Colonic mucosa (tissue), 4 donors: ENCODE measurements at regions not wholly inside any gene's neighbourhood (a gene's known extent, or its start where the extent isn't known, plus 50 kb on each side); places are given as distances from the start of the nearest gene placed in this dataset.

Experiments
- DNase-seq: peaks from one replicate; pipeline ENCODE4 v3.0.0-alpha.2; 2020
- H3K27ac ChIP-seq: fragments of 200-600 bp; one replicate; pipeline ENCODE4 v1.8.0; 2021
- H3K27me3 ChIP-seq: fragments of 200-600 bp; one replicate; pipeline ENCODE4 v1.8.0; 2021
- H3K36me3 ChIP-seq: fragments of 200-600 bp; one replicate; pipeline ENCODE4 v1.8.0; 2021
- H3K4me1 ChIP-seq: fragments of 200-600 bp; one replicate; pipeline ENCODE4 v1.8.0; 2021; ENCODE audit warnings: mild to moderate bottlenecking
- H3K4me3 ChIP-seq: fragments of 200-600 bp; one replicate; pipeline ENCODE4 v1.8.0; 2021
- H3K9ac ChIP-seq, 2 donors: one replicate each; pipeline ENCODE4 v1.7.0; 2013; ENCODE audit warnings: control low read depth in 2 of 2, low read depth in 2 of 2, low read length in 2 of 2
- H3K9me3 ChIP-seq: fragments of 200-600 bp; one replicate; pipeline ENCODE4 v1.8.0; 2021
- CTCF ChIP-seq: fragments of 200-600 bp; IDR thresholded peaks from one replicate; pipeline ENCODE4 v1.8.0; 2022; ENCODE audit warnings: antibody characterized with exemption, mild to moderate bottlenecking
- intact Hi-C: fragments of 100-400 bp; cut with DNase I; formaldehyde crosslinking; loops from one replicate; pipeline ENCODE4 v1.14.1; 2022
- donor health status: healthy.
- donor health status: DM: no; HTN: no; CAD: no.
- donor health status: DM: no; HTN: no; CAD: no.

DNA sequence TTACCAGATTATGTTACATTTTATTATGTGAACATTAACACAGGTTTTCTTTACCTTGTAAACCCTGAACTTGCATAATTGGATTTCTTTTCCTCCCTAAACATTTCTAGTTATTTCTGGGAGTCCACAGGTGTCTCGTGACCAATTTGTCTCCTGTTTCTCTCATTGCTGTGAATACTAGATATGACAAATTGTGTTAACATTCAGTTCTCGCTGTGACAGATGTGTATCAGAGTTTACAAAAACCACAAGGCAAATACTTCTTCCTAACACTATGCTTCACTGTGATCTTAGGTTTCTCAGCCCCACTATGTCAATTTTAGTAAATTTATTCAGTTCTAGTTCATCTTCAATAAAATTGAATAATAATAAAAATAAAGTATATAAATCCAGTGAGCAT, 1554.9 kb downstream of the EFNB2 start:
- intact Hi-C loops = no loop called here
- TF ChIP-seq CTCF = no peak
- Histone ChIP-seq H3K27ac (no peak overlapping the region), H3K9ac (no peak overlapping the region), H3K36me3 (no peaks in the 10 kb centered on the region), H3K9me3 (no peaks in the 10 kb centered on the region), H3K4me1 (no peaks in the 10 kb centered on the region), H3K4me3 (no peak overlapping the region), H3K27me3 (no peaks in the 10 kb centered on the region)
- no peak for DNase-seq

DNA sequence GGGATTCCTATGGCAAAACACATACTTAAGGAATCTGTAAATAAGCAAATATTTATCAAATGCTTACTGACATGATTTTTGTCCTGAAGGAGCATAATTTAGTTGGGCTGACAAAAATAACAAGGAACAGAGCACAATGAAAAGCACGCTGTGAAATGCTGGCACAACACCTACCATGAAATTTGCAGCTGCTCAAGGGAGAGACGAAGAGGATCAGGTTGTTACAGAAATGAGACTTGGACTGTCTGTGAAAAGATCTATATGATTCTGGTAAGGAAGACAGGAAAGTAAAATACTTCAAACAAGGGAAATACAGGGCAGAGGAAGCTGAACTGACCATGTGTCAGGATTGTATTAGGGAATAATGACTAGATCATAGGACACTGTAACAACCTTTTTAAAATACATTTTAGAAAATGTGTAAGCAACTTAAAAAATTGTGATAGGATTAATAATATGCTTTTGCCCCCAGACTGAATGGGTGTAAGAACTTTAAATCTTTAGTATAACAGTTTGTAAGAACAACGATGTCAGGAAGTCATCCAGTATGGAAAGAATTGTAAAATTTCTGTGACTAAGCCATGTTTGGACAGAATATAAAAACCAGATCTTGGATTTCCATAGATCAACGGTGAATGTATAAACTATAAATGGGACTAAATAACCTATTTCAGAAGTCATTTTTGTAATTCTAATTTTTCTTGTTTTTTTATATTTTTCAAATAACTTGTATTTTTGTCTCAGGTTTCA, 1556.0 kb downstream of the EFNB2 start:
- intact Hi-C loops = no loop called here
- no peak overlapping the region for H3K27ac ChIP-seq
- DNase-seq = no peak
- H3K36me3 ChIP-seq = no peaks in the 10 kb centered on the region
- no peak for TF ChIP-seq CTCF
- H3K27me3 ChIP-seq = no peaks in the 10 kb centered on the region
- H3K9ac ChIP-seq = no peak overlapping the region
- no peaks in the 10 kb centered on the region for H3K9me3 ChIP-seq
- no peaks in the 10 kb centered on the region for H3K4me1 ChIP-seq
- no peak overlapping the region for H3K4me3 ChIP-seq

DNA sequence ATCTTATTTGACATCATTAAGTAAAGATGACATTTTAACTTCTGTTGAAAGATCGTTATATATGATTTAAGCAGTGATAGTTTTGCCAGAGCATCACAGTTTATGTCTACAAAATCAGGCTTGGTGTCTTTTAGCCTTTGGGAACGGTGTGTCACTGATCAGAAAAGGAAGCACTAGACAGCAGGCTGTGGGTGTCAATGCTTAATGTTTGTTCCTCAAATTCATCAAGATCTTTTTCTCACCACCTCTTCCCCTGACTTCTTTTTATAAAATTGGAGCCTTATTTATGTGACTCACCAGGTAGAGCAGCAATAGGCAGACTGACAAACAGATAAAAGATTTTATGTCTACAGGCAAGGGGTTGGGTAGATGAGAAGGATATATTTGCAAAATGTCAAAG, 1558.5 kb downstream of the EFNB2 start:
- Histone ChIP-seq H3K9ac (no peak overlapping the region), H3K9me3 (no peaks in the 10 kb centered on the region), H3K27me3 (no peaks in the 10 kb centered on the region), H3K4me1 (no peaks in the 10 kb centered on the region), H3K27ac (no peak overlapping the region), H3K36me3 (no peaks in the 10 kb centered on the region), H3K4me3 (no peak overlapping the region)
- DNase-seq = no peak
- TF ChIP-seq CTCF = no peak
- intact Hi-C loops = no loop called here

DNA sequence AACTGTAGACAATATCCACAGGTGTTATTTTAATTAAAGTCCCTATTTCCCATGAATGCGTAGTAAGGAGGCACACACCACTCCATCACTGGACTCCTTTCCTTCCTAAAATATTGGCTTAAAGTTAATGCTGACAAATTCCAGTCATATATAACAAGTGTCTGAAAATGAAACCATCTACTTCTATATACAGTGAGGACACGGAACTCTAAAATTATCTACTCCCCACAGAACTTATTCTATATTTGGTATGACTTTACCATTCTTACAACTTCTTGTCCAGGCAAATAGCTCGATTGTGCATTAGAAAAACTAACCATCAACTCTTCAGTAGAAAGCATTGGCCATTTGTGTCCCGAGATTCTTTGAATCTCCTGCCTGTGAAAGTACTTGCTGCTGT, 1560.2 kb downstream of the EFNB2 start:
- no peaks in the 10 kb centered on the region for H3K9me3 ChIP-seq
- no peak overlapping the region for H3K27ac ChIP-seq
- no peak for TF ChIP-seq CTCF
- intact Hi-C loops = no loop called here
- H3K9ac ChIP-seq = no peak overlapping the region
- H3K4me1 ChIP-seq = no peaks in the 10 kb centered on the region
- H3K4me3 ChIP-seq = no peak overlapping the region
- DNase-seq = no peak
- H3K27me3 ChIP-seq = no peaks in the 10 kb centered on the region
- H3K36me3 ChIP-seq = no peaks in the 10 kb centered on the region

GRCh38 chr13:104968876-104969275, 1566.6 kb downstream of the EFNB2 start:
- Histone ChIP-seq H3K4me1 (no peaks in the 10 kb centered on the region), H3K27me3 (no peaks in the 10 kb centered on the region), H3K4me3 (no peak overlapping the region), H3K9me3 (no peaks in the 10 kb centered on the region), H3K36me3 (no peaks in the 10 kb centered on the region), H3K27ac (no peak overlapping the region), H3K9ac (no peak overlapping the region)
- no peak for DNase-seq
- intact Hi-C loops = no loop called here
- no peak for TF ChIP-seq CTCF
